ENCODE measurements at regions not wholly inside any gene's neighbourhood (a gene's known extent, or its start where the extent isn't known, plus 50 kb on each side); places are given as distances from the start of the nearest gene placed in this dataset.

DNA sequence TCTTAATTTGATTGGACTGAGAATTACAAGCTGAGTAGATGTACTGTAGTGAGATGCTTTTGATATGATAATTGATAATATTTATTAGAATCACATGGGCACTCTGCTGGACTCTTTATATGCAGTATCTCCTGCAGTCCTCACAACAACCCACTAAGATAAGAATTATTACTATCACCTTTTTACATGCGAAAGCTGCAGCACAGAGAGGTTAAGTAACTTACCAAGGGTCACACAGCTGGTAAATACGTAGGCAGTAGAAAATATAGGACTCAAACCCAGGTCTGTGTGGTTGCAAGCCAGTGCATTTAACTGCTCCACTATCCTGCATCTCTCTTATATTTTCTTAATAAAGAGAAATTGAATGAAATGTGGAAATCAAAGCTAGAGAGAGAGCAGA, 392.8 kb upstream of the RORA start:
- no peak for DNase-seq

DNA sequence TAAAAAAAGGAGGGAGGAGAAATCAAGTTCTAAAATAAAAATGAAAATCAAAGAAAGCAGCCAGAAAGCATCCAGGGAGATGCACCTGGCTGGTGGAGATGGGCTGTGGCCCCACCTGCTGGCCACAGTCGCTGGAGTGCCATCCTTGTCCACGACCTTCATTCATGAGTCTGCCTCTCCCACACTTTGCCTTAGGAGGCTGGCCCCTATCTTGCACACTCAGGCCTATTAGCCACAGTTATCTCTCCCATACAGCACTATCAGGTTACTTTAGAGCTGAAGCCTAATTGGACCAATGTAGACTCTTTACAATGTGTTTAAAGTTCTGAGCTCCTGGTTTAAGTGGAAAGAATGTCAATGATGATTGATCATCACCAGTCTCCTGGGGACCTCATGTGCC, 392.0 kb upstream of the RORA start:
- peak; percentile 31 for DNase-seq

DNA sequence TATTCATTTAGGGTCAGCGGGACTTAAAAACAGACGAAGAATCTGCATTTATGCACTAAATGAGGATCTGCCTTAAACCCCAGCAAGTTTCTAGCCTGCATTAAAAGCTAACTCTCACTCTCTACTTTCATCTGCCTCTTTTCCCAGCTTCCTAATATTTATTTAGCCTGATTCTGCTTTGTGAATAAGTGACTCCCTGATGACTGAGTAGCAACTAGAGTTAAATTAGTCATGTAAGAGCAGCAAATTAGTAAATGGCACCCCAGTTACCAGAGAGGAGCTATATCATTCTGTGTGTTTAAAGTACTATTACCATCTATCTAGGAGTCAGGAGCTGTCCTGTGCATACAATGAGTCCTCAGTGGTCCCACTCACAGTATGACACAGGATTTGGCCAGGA, 391.0 kb upstream of the RORA start:
- no peak for DNase-seq

DNA sequence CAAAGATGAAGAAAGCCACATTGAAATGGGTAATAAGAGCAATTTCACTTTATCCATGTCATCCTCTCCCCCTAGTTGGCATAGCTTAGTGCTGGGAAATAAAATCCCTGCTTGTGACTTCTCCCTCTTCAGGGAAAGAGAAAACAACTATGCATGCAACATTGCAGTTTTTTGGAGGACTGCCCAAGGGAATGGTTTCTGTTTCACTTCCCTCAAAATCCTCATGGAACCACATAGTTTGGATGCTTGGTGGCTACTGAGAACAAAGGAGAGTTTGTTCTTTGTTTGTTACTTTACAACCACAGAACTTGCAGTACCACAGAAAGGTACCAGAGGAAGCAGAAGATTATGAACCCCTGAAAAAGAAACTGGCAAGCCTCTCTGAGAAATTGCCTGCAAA, 384.6 kb upstream of the RORA start:
- DNase-seq = no peak

DNA sequence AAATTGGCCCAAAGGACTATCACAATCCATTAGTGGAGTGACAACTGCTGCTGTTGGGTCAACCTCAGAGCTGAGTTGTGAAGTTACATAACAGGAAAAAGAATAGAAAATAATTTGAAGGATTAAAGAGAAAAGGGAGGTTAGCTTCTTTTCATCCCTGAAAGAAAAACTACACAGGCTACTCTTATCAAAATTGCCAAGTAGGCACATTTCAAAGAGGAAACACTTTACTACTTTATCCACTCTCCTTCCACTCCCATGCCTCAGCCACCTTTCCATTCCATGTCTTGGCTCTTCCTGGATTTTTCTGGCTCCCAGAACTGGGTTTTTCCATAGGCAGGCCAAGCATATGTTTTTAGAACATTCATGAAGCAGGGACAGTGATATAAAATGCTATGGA, 384.0 kb upstream of the RORA start:
- no peak for DNase-seq

DNA sequence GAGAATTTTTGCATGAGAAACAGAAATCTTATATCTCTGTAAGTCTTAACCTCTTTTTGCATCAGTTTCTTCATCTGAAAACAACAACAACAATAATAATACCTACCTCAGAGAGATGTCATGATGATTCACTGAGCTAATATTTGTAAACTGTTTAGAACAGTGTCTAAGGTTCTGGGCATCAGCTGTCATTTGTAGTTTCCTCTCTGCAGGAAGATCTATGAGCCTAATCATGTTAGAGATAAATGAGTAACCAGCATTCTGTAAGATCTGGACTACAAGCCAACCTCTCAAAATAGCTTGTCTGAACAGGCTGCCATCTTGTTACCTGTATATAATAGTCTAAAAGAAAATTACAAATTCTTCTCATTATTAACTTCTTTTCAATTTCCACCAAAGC, 383.0 kb upstream of the RORA start:
- DNase-seq = no peak

DNA sequence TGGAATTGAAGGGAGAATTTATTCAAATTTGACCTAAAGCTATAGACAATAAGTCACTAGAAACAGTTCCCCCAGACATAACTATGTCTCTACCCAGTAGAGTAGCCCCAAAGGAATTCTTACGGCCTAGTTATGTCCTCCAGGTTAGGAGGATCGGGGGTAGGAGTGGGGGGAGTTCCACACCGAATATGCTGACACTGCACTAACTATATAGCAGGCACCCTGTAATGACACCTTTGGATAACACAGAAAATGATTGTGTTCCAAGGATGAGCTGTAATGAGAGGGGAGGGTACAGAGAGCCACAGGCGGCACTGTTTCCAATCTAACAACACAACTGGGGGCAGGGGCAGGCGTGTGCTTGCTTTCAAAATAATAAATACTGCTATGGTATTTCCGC, 376.2 kb upstream of the RORA start:
- DNase-seq = no peak

DNA sequence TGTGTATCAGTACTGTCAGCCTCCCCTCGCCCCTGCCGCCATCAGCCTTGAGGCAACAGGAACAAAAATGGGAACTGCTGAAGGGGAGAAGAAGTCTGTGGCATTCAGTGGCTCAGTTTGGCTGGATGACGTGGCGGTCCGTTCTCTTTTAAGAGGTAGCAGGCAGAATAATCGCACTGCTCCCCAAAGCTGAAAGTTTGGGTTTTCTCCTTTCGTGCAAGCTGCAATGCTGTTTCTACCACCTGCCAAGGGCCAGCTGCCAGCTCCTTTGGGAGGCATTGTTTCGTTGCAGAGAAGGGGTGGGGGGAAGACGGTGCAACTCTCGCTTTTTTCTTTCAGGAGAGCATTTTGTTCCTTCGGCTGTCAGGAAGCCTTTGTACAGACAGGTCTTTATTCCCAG, 369.6 kb upstream of the RORA start:
- DNase-seq = no peak

DNA sequence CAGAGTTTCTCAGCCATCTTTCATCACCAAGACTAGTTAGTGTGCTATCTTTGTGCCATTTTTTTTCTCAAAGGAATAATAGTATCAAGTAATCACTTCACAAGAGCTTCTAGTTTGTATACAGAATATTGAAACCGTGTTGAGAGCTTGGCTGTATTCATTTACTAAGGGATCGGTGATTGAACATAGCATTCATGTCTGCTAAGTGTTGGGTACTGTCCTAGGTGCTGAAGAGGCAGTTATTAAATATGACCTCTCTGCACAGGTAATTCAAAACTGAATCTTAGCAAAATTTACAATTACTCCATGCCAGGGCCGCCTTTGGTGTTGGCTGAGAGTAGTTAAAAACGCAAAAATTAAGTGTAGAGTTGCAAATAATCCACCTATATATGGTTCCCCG, 355.3 kb upstream of the RORA start:
- DNase-seq = no peak

DNA sequence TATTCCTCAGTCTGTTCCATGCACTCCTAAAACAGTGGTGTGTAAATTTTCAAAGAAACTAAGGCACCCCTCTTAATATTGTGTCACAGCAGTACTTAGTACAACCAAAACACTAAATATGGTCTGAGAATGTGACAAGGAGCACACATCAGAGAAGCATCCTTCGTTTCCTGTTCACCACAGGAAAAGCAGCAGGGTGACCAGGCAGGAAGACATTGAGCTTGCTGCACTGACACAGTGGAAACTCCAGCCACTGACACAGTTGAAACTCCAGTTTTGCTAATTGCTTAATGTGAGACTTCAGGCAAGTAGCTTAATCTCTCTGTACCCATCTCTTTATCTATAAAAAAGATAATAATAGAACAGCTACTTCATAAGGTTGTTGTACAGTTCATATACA, 353.0 kb upstream of the RORA start:
- no peak for DNase-seq

DNA sequence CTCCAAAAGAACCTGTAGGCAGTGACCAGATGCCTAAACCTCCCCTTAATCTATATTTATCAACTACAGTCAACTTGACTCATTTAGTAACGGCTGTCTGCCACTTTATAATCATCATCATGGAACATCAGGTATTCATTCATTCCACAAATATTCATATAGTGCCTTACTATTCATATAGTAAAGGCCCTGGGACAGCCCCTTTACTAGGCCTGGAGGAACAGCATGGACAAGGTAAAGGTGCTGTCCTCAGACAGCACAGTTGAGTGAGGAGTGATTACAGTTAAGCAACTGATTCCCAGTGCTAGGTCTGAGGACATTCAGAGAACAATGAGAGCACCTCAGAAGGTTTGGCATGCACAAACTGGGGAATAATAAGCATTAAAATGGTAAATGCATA, 346.5 kb upstream of the RORA start:
- DNase-seq = no peak

DNA sequence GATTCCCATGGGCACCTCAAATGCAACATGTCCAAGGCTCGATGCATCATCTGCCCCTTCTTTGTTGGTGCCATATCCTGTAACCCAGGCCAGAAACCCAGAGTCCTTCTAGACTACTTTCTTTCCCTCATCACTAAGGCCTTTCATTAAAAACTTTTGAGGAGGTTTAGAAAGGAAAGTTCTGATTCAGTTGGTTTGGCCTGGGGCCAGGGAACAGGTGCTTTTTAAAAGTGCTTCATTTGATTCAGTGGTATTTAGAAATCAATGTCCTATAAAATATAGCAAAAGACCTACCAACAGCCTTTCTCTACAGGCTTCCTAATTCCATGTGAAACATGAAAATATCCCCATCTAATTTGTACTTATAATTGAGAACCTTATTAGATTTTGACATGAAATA, 341.9 kb upstream of the RORA start:
- no peak for DNase-seq

DNA sequence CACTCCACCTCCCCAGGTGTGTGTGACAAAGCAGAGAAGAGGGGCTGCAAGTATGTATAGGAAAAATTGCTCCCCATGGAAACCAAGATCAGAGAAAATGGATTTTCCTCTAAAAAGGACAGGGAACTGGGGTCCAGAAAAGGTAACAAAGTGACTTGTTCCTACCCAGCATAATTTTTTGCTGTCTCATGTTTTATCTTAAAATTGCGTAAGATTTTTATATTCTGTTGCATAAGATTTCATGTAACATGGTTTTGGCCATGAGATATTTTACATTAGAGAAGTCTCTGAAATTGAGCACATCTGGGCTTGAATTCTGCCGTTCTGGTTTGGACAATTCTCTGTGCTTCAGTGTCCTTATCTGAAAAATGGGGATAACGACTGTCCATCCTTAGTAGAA, 335.7 kb upstream of the RORA start:
- no peak for DNase-seq

DNA sequence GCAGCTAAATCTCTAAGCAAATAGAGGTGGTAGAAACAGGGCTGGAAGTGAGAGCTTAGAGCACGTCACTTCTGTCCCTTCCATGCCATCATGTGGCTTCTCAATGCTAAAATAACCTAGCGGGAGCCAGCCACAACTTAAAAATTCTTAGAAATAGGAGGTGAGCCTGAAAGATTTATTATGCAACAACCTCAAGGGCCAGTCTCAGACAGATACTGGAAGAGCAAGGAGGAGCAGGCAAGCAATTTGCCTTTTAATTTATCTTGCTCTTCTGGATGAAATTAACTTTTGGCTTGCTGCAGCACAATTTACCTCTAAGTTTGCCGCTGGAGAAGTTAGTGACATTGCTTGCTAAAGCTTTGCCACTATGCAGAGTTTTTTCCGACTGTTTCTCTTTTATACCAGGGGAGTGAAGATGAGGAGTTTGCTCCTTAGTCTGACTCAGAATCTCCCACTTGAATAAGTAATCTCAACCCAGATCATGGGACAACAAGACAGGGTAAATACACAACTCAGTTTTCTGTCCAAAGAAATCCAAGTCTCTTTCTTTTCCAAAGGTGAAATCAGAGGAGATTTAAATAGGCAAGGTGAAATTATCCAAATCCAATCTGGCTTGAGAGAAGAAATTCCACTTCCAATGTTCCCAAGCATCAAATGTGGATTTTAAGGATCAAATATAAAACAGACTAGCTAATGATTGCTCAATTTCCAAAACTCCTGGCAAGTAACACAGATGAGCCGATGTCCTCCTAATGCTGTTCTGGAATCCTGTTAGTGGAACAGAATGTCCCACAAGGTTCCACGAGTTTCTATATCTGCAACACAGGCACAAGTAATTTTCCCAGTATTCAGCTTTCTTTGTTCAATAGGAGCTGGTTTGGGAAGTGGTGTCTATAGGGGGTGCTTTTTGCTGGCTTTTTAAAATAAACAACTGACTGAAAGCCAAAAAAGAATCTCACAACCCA, 329.4 kb upstream of the RORA start:
- no peak for DNase-seq

DNA sequence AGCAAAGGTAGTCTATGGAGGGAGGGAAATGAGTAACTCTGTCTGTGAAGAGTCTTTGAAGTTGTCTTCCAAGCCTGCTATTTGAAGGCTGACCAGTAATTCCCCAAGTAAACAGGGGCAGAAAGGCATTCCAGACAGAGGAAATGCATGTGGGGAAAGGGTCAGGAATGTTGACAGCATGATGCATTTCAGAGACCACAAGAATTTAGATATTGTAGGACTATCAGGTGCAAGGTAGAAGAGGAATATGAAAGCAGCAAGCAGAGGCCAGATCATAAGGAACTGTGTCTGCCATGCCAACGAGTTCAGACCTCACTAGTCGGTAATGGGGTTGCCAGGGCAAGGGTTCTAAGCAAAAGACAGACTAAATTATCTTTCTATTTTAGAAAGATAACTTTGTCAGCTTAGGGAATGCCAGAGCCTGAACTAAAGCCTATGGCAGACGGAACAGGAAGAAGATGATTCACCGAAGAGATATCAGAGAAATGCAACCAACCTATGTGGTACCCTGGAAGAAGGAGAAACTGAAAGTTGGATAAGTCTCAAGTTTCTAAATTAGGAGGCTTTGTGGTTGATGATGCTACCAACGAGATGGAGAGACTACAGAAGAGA, 327.0 kb upstream of the RORA start:
- no peak for DNase-seq

DNA sequence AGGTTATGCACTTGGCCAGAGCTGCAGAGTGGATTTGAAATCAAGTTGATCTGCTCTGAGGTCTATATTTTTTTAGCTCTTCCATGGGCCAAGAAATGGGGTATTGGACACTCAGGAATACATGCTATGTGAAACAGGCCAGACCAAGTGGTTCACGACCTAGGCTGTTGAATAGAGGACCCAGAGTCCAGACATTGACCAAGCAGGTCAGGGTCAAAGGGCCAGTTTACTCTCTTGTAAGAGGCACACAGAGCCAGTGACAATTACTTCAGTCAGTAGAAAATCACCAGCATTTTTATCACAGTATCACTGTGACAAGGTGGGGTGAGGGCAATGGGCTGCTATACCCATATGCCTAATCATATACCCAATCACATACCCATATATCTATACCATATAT, 320.6 kb upstream of the RORA start:
- no peak for DNase-seq

DNA sequence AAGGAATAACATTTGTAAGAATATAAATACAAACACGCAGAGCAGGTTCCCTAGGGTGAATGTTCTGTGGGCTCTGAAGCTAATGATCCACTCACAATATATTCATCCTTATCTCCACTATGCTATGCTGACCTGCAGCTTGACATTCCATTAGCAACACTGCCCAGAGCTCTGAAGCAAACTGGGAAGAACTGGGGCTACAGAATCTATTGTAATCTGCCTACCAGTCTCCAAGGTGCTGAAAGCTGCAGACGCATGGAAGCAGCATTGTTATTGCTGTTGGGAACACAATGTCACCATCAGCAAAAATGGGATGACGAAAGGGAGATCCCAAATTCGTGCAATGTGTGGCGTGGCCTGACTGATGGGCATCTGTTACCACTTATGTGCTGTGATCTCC, 316.7 kb upstream of the RORA start:
- no peak for DNase-seq

DNA sequence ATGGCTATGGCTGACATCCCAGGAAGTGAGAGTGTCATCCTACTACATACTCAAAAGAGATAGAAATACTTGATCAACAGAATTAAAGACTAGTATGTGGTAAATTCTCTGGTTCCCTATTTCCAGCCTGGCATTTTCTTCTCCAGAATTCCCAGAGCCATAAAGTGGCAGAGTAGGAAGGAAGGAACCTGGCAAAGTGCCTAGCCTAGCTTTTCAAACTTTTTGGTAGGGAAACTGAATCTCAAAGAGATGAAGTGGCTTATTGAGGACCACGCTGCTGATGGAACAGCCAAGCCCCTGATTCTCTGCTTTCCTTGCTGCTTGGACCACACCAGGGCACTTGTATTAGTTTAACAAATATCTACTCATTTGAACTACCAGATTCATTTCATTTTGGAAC, 312.4 kb upstream of the RORA start:
- no peak for DNase-seq

DNA sequence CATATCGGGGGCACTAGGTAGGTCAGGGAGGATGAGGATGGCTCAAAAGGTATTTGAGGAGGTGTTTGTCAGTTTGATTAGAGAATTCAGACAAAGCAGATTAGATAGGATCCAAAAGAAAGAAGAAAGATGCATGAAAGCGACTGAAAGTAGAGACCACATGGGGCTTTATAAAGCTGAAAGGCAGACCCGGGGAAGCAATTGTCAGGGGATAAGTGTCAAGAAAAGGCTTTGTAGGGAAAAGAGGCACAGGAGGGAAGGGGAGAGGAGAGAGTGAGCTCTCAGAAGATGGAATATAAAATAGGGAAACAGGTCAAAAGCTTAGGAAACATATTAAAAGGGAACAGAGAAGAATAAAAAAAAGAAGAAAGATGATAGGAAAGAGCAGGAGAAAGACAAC, 308.2 kb upstream of the RORA start:
- DNase-seq = no peak

DNA sequence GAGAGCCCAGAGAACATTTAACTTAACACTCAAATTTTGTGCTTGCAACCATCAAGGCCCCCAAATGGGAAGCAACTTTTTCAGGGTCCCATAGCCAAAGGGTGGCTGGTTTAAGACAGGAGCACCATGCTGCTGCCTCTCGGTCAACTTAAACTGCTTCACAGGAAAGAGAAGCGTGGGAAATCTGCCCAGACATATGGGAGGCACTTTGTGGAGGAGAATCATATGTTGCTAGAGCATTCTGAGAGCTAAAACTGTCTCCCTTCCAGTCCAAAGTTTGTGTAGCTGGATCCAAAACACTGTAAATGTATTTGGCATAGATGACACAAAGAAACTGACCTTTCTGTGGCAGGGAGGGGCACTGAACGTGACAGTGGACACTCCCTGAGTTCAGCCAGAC, 305.9 kb upstream of the RORA start:
- DNase-seq = no peak

DNA sequence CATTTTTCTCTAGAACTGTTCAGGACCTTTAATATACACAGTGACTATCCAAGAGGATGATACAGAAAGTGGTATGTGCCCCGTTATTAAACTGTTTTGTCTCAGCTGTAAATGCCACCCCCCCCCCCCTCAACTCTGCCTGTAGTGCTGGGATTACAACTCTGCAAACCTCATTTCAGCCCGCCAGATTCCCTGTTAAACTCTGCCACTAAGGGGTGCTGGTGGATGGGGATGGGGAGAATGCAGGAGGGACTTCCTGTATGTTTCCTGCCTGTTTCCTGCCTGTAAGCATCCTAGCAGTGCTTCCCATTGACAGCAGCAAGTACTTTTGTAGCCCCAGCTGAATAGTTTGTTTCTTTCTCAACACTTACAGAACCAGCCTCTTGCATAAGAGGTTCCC, 301.7 kb upstream of the RORA start:
- DNase-seq = no peak

DNA sequence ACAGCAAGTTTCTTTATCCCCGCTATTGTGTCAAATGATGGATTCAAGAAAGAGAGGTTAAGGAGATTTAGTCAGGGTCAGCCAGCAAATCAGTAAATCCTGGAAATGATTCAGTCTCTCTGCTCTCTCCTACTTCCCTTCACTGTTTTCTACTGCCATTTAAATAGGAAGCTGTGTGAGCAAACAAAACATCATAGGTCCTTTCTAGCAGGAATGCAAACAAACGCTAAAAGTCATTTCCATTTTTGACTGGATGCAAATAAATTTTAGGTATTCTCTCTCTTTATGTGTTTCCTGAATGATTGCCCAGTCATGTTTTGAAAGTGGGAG, 299.4 kb upstream of the RORA start:
- no peak for DNase-seq

DNA sequence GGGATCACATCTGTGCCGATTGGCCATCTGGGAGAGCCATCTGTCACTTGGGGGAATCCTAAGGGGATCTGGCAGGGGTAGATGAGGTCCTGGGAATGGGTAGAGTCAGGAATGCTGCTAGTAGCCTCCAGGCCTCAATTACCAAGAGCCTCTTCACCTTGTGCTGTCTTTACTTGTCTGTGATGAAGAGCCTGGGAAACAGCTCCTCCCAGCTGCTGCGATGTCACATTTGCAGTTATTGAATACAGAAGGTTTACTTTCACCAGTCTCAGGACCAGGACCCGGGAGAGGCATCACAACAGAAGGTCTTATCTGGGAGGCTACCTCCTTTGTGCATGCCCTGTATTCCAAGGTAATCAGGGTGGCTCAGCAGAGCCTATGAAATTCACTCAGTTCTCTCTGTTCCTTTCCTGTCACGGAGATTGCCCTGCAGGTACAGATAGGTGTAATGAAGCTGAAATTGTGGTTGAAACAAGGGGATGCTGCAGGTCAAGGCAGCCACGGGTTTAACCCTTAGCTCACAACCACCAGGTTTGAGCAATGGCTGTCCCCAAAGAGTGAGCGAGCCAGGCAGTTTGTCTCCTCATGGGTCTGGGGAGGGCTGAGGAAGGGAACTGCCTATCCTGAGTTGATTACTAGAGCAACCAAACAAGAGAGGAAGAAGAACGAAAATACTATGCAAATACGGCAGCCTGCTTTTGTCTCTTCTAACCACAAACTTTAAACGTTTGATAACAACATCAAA, 298.9 kb upstream of the RORA start:
- no peak for DNase-seq

DNA sequence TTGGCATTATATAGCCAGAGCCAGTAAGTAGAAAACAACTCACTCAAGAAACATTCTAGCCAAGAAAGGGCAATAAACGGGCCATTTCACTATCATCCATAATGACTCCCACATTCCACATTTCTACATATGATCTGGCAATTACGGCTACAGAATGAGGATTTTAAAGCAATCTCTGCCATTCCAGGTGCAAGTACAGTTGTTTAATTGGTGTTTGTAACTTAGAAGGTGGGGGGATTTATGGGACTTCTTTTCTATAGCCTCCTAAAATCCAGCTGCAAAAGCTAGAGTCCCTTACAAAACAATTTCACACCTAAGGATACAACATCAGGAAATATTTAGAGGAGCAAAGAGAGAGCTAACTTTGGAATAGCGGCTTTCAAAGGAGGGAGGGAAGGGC, 295.4 kb upstream of the RORA start:
- no peak for DNase-seq
